ENCODE measurements at regions not wholly inside any gene's neighbourhood (a gene's known extent, or its start where the extent isn't known, plus 50 kb on each side); places are given as distances from the start of the nearest gene placed in this dataset.

- no peaks in the 10 kb centered on the region for H4K20me1 ChIP-seq (ENCODE audit: control insufficient read depth, insufficient read depth)
- no peaks in the 10 kb centered on the region for H3K4me1 ChIP-seq (ENCODE audit: control insufficient read depth, insufficient read depth, low read length)
- no peaks in the 10 kb centered on the region for H3K79me2 ChIP-seq (ENCODE audit: control insufficient read depth, insufficient read depth, low read length)
- ChIA-PET POLR2A (no interaction called here), RAD21 (ENCODE audit: unreplicated experiment) (no interaction called here), SMC1A (ENCODE audit: uncharacterized antibody, unreplicated experiment) (interaction anchor here (0.7 to 1.4 kb wide), 2 partner anchors 10 to 21 kb away, joined by 3 to 7 read pairs; no protein-coding TSS in a partner anchor), CTCF (no interaction called here)
- DNase-seq (ENCODE audit: low read depth, low spot score): no peak
- H3K9ac ChIP-seq (ENCODE audit: control insufficient read depth, insufficient read depth, low read length): no peak overlapping the region
- in situ Hi-C loops (cut with MboI) (no loop called here), intact Hi-C loops (cut with micrococcal nuclease; ENCODE audit: unreplicated experiment) (no loop called here)
- BruUV-seq (replicated peaks): no TSS peak
- no peaks in the 10 kb centered on the region for H3K27me3 ChIP-seq (replicated peaks in 1 of 2; ENCODE audit: control insufficient read depth in 2 of 2, insufficient read depth in 2 of 2, low read length in 1 of 2)
- ATAC-seq: no peak
- no peak overlapping the region for H3K27ac ChIP-seq (ENCODE audit: control insufficient read depth, insufficient read depth)
- WGBS (ENCODE audit: insufficient coverage, insufficient replicate concordance, low lambda C conversion rate, missing lambda C conversion rate): 76% methylated on average over 10 of the region's 10 CpGs
- H3K4me2 ChIP-seq (ENCODE audit: control insufficient read depth, insufficient read depth): no peak overlapping the region
- no peak overlapping the region for H2AFZ ChIP-seq (ENCODE audit: control insufficient read depth, low read depth, low read length)
- FAIRE-seq: no peak
- H3K9me3 ChIP-seq (replicated peaks; ENCODE audit: control insufficient read depth, insufficient read depth, low read length): no peaks in the 10 kb centered on the region
- H3K36me3 ChIP-seq (ENCODE audit: control insufficient read depth in 2 of 2, insufficient read depth in 2 of 2, low read length in 1 of 2): no peaks in the 10 kb centered on the region
- TF ChIP-seq CBX5 (IDR thresholded peaks at IDR 0.05; ENCODE audit: low read depth) (no peak), TCF3 (IDR thresholded peaks at IDR 0.05; ENCODE audit: borderline replicate concordance, insufficient read depth, low read depth, low read length) (no peak), IKZF2 (IDR thresholded peaks at IDR 0.05) (no peak), MLLT1 (IDR thresholded peaks at IDR 0.05) (no peak), YY1 (IDR thresholded peaks at IDR 0.05; ENCODE audit: low read depth, low read length) (no peak), EGR1 (IDR thresholded peaks at IDR 0.05; ENCODE audit: borderline replicate concordance in 1 of 2, low read depth in 2 of 2, low read length in 2 of 2) (no peak), HDAC2 (IDR thresholded peaks at IDR 0.05) (no peak), RELA (IDR thresholded peaks at IDR 0.05; ENCODE audit: borderline replicate concordance, partially characterized antibody) (no peak), SMARCA5 (IDR thresholded peaks at IDR 0.05) (no peak), MEF2B (IDR thresholded peaks at IDR 0.05; ENCODE audit: partially characterized antibody, poor library complexity, severe bottlenecking) (no peak), POU2F2 (IDR thresholded peaks at IDR 0.05; ENCODE audit: borderline replicate concordance, low read depth, low read length) (no peak), NFYB (IDR thresholded peaks at IDR 0.05; ENCODE audit: insufficient read depth, low read depth, low read length) (no peak), ZNF384 (IDR thresholded peaks at IDR 0.05; ENCODE audit: borderline replicate concordance, low read depth, low read length) (no peak), REST (IDR thresholded peaks at IDR 0.05; ENCODE audit: low read depth, low read length) (no peak), SREBF2 (IDR thresholded peaks at IDR 0.05; ENCODE audit: low read length) (no peak), IKZF1 (conservative IDR thresholded peaks at IDR 0.05) (no peak), CHD2 (IDR thresholded peaks at IDR 0.05; ENCODE audit: borderline replicate concordance, low read depth, low read length) (no peak)
- TF ChIP-seq, protein P1, sequence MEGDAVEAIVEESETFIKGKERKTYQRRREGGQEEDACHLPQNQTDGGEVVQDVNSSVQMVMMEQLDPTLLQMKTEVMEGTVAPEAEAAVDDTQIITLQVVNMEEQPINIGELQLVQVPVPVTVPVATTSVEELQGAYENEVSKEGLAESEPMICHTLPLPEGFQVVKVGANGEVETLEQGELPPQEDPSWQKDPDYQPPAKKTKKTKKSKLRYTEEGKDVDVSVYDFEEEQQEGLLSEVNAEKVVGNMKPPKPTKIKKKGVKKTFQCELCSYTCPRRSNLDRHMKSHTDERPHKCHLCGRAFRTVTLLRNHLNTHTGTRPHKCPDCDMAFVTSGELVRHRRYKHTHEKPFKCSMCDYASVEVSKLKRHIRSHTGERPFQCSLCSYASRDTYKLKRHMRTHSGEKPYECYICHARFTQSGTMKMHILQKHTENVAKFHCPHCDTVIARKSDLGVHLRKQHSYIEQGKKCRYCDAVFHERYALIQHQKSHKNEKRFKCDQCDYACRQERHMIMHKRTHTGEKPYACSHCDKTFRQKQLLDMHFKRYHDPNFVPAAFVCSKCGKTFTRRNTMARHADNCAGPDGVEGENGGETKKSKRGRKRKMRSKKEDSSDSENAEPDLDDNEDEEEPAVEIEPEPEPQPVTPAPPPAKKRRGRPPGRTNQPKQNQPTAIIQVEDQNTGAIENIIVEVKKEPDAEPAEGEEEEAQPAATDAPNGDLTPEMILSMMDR (IDR thresholded peaks at IDR 0.05 in 2 of 3, conservative IDR thresholded peaks at IDR 0.05 in 1 of 3; ENCODE audit: control insufficient read depth in 2 of 3, extremely low read depth in 1 of 3, insufficient read depth in 1 of 3, low read depth in 3 of 3, low read length in 3 of 3): no peak
- no peak overlapping the region for H3K4me3 ChIP-seq
Observed at GRCh38 chr12:4194668-4195067, 78.9 kb upstream of the CCND2 start.
